ENCODE measurements at regions not wholly inside any gene's neighbourhood (a gene's known extent, or its start where the extent isn't known, plus 50 kb on each side); places are given as distances from the start of the nearest gene placed in this dataset.
"Not testable (repeated sequence)": the region's sequence is repeated elsewhere in the genome, so short reads cannot be mapped to it uniquely, and the experiment has no call there.

DNA sequence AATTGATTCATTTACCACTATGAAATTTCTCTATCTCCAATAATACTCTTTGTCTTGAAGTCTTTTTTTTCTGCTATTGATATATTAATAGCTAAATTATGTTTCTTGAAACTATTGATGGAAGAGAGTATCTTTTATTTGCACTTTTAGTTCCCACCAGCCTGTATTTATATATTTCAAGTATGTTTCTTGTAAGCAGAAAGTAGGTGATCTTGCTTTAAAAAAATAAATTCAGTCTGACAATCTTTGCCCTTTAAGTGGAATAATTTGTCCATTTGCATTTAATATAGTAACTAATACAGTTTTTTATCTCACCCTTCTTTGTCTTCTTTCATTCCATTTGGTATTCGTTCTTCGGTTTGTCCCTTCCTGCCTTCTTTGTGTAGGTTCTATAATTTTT lies 790.5 kb downstream of the MCTP2 start:
- DNase-seq, result no peak

DNA sequence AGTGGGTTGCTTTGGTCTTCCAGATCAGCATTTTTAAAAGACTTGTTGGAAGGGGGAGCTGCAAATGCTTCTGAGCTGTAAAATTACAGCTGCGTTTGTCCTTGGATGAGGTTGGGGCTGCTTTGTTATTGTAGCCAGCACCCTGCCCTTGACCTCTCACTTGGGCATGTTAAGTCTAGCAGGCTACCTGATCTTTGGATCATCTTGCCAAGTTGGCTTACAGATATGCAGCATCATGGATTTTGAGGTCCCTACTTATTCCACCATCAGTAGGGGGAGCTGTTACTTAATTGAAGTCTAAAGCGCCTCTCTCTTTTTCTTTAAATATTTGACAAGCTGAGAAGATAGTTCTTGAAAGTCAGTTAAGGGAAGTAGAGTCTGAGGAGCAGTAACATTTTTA lies 793.0 kb downstream of the MCTP2 start:
- no peak for DNase-seq

DNA sequence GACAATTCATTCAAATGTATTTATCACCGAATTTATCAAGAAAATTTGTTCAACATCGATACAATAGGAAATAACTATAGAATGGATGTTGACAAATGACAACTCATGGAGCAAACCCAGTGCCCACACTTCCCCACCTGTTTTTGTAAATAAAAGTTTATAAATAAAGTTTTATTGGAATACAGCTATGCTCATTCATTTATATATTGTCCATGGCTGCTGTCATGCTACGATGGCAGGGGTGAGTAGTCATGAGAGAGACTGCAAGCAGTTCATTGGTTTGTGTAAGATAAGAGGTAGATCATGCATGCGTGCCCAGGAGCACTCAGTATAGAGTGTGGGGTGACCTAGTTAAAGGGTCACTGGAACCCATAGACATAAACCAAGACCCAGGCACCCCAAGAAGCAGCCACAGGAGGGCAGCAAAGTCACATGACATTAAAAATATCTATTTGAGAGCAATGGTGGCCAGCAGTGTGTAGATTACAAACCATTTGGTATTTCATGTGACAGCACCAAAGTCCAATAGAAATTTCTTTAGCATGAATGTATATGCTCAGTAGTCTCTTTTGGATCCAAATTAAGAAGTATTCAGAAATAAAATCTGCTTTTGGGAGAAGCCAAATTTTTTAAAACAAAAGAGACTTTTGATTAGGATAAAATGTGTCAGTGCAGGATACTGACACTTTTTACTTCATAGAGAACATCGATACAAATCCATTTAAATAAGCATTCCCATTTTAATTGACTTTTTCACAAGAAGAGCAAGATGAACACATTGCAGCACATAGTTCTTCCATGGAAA lies 794.8 kb downstream of the MCTP2 start:
- no peak for DNase-seq

GRCh38 chr15:95027981-95028380 lies 796.6 kb downstream of the MCTP2 start:
- no peak for DNase-seq

- DNase-seq, result no peak
Measured at GRCh38 chr15:95032156-95032555, 800.8 kb downstream of the MCTP2 start.

DNA sequence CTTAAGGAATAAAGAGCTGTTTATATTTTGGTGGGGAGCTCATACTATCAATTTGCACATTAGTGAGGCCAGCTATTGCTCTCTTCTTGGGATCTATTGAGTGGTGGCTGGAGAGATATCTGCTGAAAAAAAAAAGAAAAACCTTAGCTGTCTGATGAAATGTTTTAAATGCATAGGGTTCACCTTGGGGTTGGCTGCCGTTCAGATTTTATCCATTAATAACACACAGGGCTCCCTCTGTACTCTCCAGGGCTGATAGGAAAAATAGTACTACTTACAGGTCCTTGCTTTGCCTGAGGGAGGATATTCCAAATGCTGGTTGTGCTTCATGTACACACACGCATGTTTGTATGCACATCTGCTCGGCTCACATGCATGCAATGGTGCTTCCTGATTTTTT lies 803.7 kb downstream of the MCTP2 start:
- no peak for DNase-seq

DNA sequence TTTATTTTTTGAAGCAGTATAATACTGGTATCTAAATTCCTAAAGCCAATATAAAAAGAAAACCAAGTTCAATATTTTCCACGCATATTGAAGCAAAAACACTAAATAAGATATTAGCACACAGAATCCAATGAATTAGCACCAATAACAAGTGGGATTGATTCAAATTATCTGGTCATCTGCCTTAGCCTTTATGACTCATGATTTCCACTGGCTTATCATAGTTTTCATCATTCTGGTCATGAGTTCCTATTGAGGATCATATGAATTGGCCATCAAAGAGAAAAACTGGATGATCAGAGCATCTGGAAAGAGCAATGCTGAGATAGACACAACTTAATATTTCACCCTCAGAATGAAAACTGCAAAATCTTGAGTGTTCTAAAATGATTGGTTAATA lies 809.9 kb downstream of the MCTP2 start:
- DNase-seq, result no peak

- DNase-seq, result not testable (repeated sequence)
Measured at GRCh38 chr15:95043236-95043932, 812.0 kb downstream of the MCTP2 start.

DNA sequence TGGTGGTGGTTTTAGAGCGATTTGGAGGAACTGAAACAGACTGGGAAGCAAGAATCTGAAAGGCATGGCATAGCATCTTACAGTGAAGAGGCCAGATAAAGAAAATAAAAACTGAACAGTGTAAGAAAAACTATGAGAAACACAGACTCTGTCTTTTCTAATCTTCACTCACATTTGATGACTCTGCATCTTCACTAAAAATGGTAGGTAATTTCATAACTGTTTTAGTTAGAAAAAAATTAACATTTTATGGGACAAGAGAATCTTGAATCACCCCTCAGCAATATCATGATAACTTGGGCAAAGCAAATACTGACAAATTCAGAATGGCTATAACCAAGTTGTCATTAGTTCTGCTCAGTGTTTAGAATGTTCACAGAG lies 812.6 kb downstream of the MCTP2 start:
- DNase-seq, result no peak

GRCh38 chr15:95044745-95045417 lies 813.5 kb downstream of the MCTP2 start:
- DNase-seq, result no peak

DNA sequence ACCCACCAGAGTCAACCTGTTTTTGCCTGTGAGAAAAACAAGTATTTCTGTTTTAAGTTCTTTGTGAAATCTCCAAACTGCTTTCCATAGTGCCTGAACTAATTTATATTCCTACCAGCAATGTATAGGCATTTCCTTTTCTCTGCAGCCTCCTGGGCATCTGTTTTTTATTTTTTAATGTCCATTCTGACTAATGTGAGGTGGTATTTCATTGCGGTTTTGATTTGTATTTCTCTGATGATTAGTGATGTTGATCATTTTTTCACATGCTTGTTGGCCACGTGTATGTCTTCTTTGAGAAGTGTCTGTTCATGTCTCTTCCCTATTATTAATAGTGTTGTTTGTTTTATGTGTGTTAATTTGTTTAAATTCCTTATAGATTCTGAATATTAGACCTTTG lies 820.5 kb downstream of the MCTP2 start:
- DNase-seq, result no peak

- no peak for DNase-seq
Measured at GRCh38 chr15:95059346-95059905, 828.1 kb downstream of the MCTP2 start.

- DNase-seq, result no peak
Measured at GRCh38 chr15:95068701-95069521, 837.5 kb downstream of the MCTP2 start.

DNA sequence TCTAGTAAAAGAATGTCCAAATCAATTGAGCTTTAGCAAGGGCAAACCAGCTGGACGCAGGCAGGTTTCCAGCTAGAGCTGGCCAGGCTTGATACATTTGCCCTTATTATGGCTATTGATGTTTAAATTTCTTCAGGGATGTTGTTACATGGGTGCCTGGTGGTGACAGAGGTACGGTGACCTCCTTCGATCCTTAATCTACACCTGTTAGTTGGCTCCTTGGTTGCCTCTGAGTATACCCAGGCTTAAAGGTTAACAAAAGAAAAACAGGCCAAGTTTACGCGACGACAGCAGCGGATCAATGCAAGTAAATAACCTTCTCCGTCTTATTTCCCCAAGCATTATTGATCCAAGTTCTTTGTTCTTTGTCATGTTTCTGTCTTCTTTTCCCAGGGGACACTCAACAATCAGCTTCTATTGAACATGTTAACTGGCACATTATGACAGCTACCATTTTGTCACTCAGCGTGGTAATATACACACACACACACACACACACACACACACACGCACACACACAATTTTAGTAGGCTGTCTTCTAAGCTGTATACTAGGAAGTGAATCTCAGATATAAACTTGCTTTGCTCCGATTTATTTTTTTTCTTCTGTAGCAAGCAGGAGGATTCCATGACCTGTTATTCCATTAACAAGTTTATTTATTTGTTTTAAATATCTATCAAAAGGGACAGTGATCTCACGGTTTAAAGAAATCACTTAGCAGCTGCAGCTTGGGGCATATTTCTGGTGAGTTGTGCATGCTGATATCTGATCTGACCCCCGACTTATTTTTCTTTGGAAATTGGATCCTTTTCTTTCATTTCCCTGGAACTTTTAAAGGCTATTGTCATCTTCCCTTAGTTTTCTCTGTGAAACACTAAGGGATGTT lies 844.7 kb downstream of the MCTP2 start:
- no peak for DNase-seq

DNA sequence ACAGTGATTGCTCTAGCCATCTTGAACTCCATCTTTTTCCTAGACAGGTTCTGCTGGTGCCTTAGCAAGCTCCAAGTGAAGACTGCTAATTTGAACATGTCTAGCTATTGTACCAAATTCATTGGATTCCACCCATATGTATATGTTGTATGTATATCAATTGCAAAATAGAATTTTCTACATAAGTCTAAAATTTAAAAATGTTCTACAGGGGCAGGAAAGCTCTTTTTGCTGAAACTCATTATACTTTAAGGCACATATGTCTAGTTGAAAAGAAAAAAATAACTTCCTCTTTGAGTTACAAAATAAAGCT lies 845.3 kb downstream of the MCTP2 start:
- no peak for DNase-seq

DNA sequence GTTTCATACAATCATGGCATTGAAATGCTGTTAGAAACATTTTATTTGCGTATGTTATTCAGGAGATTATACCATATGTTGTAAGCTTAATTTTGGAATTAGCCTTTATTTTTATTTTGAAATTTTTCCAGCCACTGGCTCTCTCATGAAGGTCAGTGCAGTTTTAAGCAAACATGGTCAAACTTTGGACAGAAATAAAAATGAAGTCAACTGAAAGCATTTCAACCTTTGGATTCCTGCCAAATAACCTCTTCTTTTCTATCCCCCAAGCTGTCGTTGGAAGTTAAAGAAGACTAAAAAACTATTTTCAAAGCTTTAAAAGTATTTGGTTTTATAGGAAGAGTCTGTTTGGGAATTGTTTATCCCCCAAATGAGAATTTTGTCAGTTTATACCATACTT lies 846.6 kb downstream of the MCTP2 start:
- DNase-seq, result no peak

DNA sequence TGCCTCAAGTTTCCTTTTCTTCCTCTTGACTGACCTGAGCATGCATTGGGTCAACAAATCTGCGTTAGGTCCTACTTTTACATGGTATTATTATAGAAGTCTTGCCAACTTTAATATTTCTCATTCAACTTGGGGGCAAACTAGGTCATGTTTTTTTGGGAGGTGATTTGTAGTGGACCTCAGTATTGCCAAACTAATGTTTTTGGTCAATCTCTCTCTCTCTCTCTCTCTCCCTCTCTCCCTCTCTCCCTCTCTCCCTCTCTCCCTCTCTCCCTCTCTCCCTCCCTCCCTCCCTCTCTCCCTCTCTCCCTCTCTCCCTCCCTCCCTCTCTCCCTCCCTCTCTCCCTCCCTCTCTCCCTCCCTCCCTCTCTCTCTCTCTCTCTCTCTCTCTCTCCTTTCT lies 848.9 kb downstream of the MCTP2 start:
- not testable (repeated sequence) for DNase-seq

DNA sequence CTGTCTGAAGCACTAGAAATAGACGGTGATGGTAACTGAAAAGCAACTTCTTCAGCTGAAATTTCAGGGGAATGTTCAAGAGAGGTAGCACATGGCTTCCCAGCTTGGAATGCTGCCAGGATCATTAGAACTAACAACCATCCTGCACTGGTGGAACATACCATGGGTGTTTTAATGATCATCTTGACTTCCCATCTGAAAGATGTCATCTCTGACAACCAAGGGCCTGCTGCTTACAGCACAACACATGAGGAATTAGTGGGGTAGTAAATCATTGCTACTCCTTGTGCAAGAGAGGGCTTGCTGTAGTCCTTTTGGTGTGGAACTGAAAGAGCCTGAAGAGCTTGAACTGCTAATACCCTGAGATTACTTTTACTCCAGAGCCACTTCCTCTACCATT lies 853.7 kb downstream of the MCTP2 start:
- no peak for DNase-seq

DNA sequence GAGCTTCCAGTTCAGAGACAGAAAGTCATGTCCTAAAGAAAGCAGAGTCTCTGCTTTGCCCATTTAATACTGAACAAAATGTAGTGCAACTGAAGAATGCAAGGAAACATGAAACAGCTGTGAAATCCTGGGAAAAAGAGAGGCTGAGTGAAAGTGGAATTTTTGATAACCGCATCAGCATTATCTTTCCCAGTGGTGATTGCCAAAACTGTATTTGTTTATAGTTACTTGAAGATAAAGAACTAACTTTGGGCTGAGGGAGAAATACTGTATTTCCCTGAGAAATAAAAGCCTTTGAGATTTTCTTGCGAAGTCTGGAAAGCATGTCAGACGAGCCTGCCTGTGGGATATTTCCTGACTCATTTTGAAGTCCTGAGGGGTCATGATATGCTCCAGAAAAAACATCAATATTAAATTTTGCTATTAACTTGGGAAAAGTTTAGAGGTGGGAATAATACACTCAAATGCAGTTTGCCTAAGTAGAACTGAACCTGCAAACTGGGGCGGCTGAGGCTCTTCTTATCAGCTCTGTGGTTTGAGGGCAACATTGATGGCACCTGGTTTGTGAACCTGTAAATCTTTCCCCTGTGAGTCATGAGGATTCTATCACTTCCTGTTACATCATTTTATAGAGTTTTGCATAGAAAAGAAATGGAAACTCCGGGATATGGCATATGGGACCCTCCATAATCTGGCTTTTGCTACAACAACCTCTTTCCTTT lies 855.3 kb downstream of the MCTP2 start:
- DNase-seq, result no peak

GRCh38 chr15:95087253-95087609 lies 855.9 kb downstream of the MCTP2 start:
- DNase-seq, result no peak

DNA sequence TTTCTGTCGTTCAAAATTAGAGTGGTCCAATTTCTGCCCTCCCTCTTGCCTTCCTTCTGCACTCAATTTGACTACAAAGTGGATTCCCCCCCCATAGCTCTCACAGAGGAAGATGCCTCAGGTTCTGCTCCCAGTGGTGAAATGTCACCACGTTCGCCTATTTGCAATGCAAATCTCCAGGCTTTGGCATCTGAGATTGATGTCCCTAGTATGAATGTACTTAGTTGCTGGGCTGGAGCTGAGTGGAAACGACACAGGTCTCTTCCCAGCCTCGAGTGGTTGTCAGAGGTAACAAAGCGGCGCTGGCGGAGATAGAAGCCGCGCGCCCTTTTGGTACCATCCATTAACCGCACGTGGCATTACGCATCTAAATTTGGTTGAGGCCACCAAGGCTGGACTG lies 860.1 kb downstream of the MCTP2 start:
- no peak for DNase-seq

Data from NCI-H1092 treated with DMSO at 0.1 percent for 48 hours (cell line).